ENCODE measurements at regions not wholly inside any gene's neighbourhood (a gene's known extent, or its start where the extent isn't known, plus 50 kb on each side); places are given as distances from the start of the nearest gene placed in this dataset.

DNA sequence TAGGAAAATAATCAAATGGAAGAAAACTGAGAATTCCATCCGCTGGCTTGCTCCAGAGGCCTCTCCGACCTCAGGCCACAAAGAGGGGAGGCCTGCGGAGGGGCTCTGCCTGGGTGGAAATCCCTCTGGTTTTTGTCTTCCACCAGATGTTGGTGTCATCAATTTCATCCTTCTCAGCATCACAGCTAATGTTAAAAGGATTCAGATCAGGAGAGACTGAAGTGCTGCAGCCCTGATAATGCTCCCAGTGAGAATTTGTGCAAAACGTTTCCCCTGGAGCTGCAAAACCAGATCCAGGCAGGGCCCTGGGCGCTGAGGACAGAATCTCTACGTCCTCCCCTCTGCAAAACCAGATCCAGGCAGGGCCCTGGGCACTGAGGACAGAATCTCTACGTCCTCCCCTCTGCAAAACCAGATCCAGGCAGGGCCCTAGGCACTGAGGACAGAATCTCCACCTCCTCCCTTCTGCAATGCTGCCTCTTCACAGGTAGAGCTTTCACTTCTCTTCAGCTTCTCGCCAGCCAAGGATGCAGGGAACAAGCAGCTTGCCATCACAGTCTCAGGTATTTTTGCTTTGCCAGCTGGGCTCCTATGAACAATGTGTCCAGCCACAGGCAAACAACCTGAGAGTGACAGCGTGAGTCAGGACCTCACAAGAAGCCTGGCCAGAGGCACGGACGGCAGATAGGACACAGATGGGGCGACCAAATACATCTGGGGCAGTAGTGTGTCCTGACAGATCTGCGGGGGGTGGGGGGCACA, 81.2 kb downstream of the TMEM18 start:
- no peak overlapping the region for H3K4me3 ChIP-seq (ENCODE audit: low read depth, low read length)
- no peak for DNase-seq (ENCODE audit: low read depth)
- TF ChIP-seq, protein P1, sequence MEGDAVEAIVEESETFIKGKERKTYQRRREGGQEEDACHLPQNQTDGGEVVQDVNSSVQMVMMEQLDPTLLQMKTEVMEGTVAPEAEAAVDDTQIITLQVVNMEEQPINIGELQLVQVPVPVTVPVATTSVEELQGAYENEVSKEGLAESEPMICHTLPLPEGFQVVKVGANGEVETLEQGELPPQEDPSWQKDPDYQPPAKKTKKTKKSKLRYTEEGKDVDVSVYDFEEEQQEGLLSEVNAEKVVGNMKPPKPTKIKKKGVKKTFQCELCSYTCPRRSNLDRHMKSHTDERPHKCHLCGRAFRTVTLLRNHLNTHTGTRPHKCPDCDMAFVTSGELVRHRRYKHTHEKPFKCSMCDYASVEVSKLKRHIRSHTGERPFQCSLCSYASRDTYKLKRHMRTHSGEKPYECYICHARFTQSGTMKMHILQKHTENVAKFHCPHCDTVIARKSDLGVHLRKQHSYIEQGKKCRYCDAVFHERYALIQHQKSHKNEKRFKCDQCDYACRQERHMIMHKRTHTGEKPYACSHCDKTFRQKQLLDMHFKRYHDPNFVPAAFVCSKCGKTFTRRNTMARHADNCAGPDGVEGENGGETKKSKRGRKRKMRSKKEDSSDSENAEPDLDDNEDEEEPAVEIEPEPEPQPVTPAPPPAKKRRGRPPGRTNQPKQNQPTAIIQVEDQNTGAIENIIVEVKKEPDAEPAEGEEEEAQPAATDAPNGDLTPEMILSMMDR (conservative IDR thresholded peaks at IDR 0.05; ENCODE audit: low read depth, low read length): no peak

DNA sequence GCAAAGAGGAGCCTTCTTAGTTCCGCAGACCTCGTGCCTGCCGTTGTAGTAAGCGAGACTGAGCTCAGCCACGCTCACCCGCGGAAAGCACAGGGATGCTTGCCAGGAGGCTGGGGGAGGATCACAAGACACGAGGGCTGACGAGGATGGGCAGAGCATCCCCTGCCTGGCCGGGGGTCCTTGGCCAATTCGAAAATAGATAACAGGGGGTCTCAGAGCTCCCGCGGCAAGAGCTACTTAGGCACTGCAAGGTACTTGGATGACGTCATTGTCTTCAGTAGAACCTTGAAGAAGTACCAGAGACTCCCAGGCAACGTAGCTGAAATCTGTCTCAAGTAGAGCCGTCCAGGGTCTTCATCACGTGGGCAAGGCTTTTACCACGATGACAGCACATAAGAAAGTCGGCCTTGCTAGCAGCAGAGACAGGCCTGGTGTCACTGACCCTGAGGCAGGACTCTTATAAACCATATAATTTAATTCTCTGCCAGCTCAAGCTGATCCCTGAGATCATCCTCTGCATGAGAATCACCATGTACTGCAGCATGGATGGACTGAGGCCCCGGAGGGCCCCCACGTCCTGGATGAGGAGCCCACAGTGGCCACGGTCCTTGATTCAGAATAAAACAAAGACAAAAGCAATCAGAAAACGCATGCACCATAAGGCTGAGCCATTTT, 81.9 kb downstream of the TMEM18 start:
- no peak for DNase-seq (ENCODE audit: low read depth)
- TF ChIP-seq, protein P1 (conservative IDR thresholded peaks at IDR 0.05; ENCODE audit: low read depth, low read length): no peak
- H3K4me3 ChIP-seq (ENCODE audit: low read depth, low read length): no peak overlapping the region

DNA sequence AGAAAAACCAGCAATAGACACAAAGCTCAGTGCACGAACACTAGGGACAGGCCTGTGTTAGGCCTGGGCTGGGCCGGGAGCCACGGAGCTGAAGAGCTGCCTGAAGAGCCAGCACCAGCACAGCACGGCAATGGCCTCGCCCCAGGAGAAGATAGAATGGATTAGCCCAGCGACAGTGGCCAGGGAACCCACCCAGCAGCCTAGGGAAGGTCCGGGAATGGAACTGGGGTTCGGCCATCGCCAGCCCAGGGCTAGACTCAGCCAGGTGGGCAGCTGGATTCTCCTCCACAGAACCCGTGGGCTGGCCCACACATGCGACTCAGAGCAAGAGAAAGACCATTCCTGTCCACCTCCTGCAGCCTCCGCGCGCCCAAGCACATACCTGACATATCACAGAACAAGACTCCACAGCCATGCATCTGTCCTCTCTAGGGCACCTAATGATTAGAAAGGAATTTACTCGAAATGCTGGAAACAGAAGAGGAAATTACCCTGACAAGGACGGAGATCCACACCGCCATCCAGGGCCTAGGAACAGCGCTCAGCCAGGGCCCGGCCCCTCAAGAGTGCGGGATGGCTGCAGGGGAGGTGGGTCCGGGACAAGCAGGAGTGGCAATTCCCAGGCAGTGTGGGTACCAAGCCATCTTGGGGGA, 82.8 kb downstream of the TMEM18 start:
- no peak overlapping the region for H3K4me3 ChIP-seq (ENCODE audit: low read depth, low read length)
- no peak for DNase-seq (ENCODE audit: low read depth)
- TF ChIP-seq, protein P1 (conservative IDR thresholded peaks at IDR 0.05; ENCODE audit: low read depth, low read length): no peak

DNA sequence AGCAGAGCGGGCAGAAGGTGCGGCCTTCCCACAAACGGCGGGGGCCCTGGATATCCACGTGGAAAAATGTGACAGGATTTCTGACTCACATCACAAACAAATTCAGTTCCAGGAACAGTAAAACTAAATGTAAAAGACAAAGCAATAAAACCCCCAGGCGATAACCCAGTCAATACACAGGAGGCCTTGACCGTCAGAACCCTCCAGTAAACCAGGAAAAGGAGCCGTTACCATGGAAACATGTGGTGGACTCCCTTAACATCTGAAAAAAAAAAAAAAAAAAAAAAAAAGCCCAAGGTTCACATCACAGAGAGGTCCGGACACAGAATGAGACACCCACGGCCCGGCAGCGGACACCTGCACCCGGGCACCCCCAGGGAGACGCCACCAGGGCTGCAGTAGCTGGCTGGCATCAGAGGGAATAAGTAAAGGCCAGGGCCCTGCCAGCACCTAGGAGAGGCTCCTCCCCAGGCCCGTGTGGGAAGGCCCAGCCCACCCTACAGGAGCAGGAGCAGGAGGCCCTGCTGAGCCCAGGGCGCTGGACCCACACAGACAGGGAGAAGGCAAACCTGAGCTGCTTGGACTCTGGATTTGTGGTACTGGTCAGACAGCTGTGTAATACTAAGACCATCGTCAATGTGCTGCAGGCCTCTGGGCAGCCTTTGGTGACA, 83.7 kb downstream of the TMEM18 start:
- no peak for DNase-seq (ENCODE audit: low read depth)
- TF ChIP-seq, protein P1 (conservative IDR thresholded peaks at IDR 0.05; ENCODE audit: low read depth, low read length): no peak
- H3K4me3 ChIP-seq (ENCODE audit: low read depth, low read length): no peak overlapping the region

DNA sequence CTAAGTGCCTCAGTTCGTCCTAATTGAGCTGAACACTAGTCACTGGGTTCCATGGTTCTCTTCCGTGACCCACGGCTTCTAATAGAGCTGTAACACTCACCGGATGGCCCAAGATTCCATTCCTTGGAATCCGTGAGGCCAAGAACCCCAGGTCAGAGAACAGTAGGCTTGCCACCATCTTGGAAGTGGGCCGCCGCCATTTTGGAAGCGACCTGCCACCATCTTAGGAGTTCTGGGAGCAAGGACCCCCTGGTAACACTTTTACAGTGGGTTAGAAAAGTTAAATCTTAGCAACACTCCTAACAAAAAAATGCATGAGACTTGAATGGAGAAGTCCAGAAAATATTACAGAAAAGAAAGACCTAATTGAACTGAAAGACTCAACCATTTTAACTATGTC, 84.5 kb downstream of the TMEM18 start:
- TF ChIP-seq, protein P1 (conservative IDR thresholded peaks at IDR 0.05; ENCODE audit: low read depth, low read length): no peak

DNA sequence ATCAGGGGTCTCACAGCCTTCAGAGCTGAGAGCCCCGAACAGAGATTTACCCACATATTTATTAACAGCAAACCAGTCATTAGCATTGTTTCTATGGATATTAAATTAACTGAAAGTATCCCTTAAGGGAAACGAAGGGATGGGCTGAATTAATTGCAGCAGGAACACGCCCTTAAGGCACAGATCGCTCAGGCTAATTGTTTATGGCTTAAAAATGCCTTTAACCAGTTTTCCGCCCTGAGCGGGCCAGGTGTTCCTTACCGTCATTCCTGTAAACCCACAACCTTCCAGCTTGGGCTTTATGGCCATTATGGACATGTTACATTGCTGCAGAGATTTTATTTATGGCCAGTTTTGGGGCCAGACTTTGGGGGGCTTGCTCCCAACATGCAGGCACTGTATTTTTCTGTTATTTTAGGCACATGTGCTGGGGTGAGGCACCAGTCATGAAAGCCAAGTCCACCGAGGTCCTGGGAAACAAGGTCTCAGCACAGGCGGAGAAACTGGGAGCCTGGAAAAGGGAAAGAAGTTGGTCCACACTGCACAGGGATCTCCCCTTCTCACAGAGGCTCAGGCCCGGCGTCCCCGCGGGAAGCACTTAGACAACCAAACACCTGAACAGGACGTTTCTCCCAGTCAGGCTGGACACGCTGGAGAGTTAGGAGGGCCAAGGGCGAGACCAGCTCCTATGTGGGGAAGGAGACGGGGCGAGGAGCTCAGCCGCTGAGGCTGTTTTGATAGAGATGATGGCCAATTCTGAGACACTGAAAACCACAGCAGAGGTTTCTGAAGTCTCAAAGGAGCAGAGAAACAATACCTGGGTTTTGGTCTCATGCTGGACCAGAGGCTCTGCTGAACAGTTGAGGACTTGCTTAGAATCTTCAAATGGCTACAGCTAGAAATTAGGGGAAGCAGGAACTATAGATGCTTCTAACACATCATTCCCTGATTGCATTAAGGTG, 86.7 kb downstream of the TMEM18 start:
- H3K4me3 ChIP-seq (ENCODE audit: low read depth, low read length): no peak overlapping the region
- TF ChIP-seq, protein P1 (conservative IDR thresholded peaks at IDR 0.05; ENCODE audit: low read depth, low read length): no peak
- no peak for DNase-seq (ENCODE audit: low read depth)

More for the DNA sequence above, 84.5 kb downstream of the TMEM18 start:
- H3K4me3 ChIP-seq (ENCODE audit: low read depth, low read length): no peak overlapping the region
- no peak for DNase-seq (ENCODE audit: low read depth)

Measured in choroid plexus epithelial cell (primary cell).